Tibial artery (tissue), 4 donors: ENCODE measurements at regions not wholly inside any gene's neighbourhood (a gene's known extent, or its start where the extent isn't known, plus 50 kb on each side); places are given as distances from the start of the nearest gene placed in this dataset.

ENCODE experiments used
- DNase-seq, 2 donors: peaks; one replicate each; pipeline ENCODE4 v3.0.0-alpha.2; 2019
- H3K27ac ChIP-seq, 2 donors: fragments of 200-600 bp; sonication (generic) in 1 of 2; 1 replicate in 1 of 2; 2 replicates in 1 of 2; pipeline ENCODE4 v1.5.1; 2018 to 2019; ENCODE audit warnings: mild to moderate bottlenecking in 1 of 2
- H3K27me3 ChIP-seq, 2 donors: fragments of 200-600 bp; sonication (generic) in 1 of 2; one replicate each; pipeline versions ENCODE4 v1.5.1 to v1.6.0; 2016 to 2019
- H3K36me3 ChIP-seq, 3 donors: fragments of 200-600 bp; sonication (generic) in 2 of 3; one replicate each; pipeline ENCODE4 v1.5.1; 2016 to 2019; ENCODE audit warnings: mild to moderate bottlenecking in 2 of 3
- H3K4me1 ChIP-seq, 4 donors: fragments of 200-600 bp; sonication (generic) in 2 of 4; 1 replicate in 3 of 4; 2 replicates in 1 of 4; pipeline ENCODE4 v1.5.1; 2016 to 2019
- H3K4me3 ChIP-seq, 2 donors: fragments of 200-600 bp; sonication (generic) in 1 of 2; 1 replicate in 1 of 2; 2 replicates in 1 of 2; pipeline ENCODE4 v1.5.1; 2018 to 2019; ENCODE audit warnings: mild to moderate bottlenecking in 2 of 2
- H3K9me3 ChIP-seq, 3 donors: fragments of 200-600 bp; sonication (generic) in 1 of 3; one replicate each; pipeline ENCODE4 v1.5.1; 2016 to 2019
- intact Hi-C: fragments of 100-400 bp; cut with DNase I; formaldehyde crosslinking; loops from one replicate; pipeline ENCODE4 v1.15.0; 2023; ENCODE audit warnings: low total_unique reads
- TF ChIP-seq, protein P1 (sequence below), 2 experiments: fragments of 200-600 bp in 1 of 2; fragments of 450-650 bp in 1 of 2; IDR thresholded peaks; one replicate each; pipeline ENCODE4 v1.5.1; 2017 to 2019; ENCODE audit warnings: antibody characterized with exemption in 2 of 2, mild to moderate bottlenecking in 1 of 2, moderate library complexity in 1 of 2

DNA sequence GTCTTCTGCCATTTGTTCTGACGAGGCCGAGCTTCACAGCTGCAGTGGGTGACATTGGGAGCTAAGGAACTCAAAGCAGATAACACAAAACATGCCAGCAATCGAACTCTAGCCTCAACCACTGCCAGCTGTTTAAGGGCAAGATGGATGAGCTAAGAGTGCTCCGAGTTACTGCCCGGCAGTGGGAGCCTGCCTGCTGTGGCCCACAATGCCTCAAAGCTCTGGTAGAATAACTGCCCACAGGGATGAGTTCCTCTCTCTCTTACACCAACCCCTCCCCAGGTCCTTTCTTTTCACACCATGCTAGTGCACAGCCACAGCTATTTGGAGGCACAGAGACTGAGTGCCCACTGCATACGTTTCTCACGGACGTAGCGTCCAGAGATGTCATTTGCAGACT, 330.5 kb downstream of the FGF9 start:
- H3K9me3 ChIP-seq: no peaks in the 10 kb centered on the region
- H3K4me1 ChIP-seq: no peaks in the 10 kb centered on the region
- H3K27ac ChIP-seq: no peak overlapping the region
- TF ChIP-seq, protein P1, sequence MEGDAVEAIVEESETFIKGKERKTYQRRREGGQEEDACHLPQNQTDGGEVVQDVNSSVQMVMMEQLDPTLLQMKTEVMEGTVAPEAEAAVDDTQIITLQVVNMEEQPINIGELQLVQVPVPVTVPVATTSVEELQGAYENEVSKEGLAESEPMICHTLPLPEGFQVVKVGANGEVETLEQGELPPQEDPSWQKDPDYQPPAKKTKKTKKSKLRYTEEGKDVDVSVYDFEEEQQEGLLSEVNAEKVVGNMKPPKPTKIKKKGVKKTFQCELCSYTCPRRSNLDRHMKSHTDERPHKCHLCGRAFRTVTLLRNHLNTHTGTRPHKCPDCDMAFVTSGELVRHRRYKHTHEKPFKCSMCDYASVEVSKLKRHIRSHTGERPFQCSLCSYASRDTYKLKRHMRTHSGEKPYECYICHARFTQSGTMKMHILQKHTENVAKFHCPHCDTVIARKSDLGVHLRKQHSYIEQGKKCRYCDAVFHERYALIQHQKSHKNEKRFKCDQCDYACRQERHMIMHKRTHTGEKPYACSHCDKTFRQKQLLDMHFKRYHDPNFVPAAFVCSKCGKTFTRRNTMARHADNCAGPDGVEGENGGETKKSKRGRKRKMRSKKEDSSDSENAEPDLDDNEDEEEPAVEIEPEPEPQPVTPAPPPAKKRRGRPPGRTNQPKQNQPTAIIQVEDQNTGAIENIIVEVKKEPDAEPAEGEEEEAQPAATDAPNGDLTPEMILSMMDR (IDR thresholded peaks at IDR 0.05): no peak
- DNase-seq: no peak
- H3K4me3 ChIP-seq: no peak overlapping the region
- intact Hi-C loops: no loop called here
- H3K36me3 ChIP-seq: no peaks in the 10 kb centered on the region
- H3K27me3 ChIP-seq: peaks cover 0 to 2% of the 10 kb centered on the region in 2 donors

DNA sequence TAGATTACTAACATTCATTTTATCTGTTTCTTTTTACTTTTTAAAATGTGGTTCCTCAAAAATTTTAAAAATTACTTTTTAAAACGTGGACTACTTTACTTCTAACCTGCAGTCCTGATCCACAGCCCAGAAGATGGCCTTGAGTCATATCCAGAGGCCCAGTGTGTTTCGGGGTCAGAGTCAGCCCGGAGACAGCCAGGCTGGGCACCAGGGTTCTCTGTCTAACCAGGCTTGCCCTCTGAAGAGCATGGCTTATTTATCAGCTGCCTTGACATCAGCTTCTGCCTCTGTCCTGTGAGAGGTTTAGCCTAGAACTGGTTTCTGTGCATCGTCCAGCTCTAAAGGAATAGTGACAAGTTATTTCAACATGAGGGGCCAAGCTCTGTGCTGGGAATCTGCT, 332.0 kb downstream of the FGF9 start:
- Histone ChIP-seq H3K27me3 (peaks cover 0 to 2% of the 10 kb centered on the region in 2 donors), H3K36me3 (no peaks in the 10 kb centered on the region), H3K4me1 (no peaks in the 10 kb centered on the region), H3K27ac (no peak overlapping the region), H3K9me3 (no peaks in the 10 kb centered on the region), H3K4me3 (no peak overlapping the region)
- intact Hi-C loops: no loop called here
- DNase-seq: no peak
- TF ChIP-seq, protein P1 (IDR thresholded peaks at IDR 0.05): no peak

DNA sequence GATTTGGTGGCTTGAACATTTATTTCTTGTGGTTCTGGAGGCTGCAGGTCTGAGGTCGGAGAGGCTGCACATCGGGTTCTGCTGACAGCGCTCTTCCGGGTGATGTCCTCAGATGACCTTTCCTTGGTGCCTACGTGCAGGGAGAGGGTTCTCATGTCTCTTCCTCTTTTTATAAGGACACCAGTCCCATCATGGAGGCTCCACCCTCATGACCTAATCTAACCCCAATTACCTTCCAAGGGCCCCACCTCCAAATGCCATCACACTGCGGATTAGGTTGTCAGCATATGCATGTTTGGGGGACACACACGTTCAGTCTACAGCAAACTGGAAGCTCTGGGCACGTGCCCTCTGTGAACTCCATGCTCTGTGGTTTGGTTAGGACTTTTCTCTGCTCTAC, 338.6 kb downstream of the FGF9 start:
- H3K36me3 ChIP-seq: no peaks in the 10 kb centered on the region
- H3K27me3 ChIP-seq: no peaks in the 10 kb centered on the region
- DNase-seq: no peak
- TF ChIP-seq, protein P1 (IDR thresholded peaks at IDR 0.05): no peak
- intact Hi-C loops: no loop called here
- H3K27ac ChIP-seq: no peak overlapping the region
- H3K4me1 ChIP-seq: no peaks in the 10 kb centered on the region
- H3K4me3 ChIP-seq: no peak overlapping the region
- no peaks in the 10 kb centered on the region for H3K9me3 ChIP-seq

DNA sequence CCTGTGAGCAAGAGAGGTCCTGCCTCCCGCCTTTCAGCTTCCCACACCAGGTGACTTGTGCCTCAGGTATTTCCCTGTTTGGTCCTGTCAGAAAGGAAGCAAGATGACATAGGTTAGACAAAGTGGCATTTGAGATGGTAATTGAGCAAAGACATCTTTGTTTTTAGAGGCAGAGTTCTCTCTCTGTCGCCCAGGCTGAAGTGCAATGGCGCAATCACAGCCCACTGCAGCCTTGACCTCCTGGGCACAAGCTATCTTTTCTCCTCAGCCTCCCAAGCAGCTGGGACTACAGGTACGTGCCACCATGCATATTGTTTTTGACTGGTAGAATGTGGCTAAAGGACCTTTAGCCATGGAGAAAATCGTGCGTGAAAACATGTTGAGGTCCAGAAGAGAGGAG, 339.1 kb downstream of the FGF9 start:
- TF ChIP-seq, protein P1 (IDR thresholded peaks at IDR 0.05): no peak
- H3K27ac ChIP-seq: no peak overlapping the region
- intact Hi-C loops: no loop called here

DNA sequence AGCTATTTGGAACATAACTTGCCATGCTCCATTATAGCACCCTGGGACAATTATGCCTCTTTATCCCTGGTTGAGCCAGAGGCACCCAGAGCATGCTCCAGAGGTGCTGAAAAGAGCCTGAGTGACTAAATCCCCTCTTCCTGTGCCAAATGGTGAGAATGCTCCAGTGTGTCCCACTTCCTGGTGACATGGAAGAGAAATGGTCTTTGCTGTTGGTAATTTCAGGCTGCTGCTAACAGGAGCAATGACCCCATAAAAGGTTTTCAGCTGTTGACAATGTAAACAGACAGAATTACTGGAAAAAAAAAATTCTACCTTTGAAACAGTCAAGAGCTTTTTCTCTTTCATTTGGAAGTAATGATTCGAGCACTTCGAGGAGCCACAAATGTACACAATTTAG, 341.8 kb downstream of the FGF9 start:
- Histone ChIP-seq H3K4me1 (no peaks in the 10 kb centered on the region), H3K27me3 (no peaks in the 10 kb centered on the region), H3K27ac (no peak overlapping the region), H3K9me3 (no peaks in the 10 kb centered on the region), H3K36me3 (no peaks in the 10 kb centered on the region), H3K4me3 (no peak overlapping the region)
- TF ChIP-seq, protein P1 (IDR thresholded peaks at IDR 0.05): no peak
- intact Hi-C loops: no loop called here
- no peak for DNase-seq

More for the DNA sequence above, 339.1 kb downstream of the FGF9 start:
- H3K27me3 ChIP-seq: no peaks in the 10 kb centered on the region
- no peak overlapping the region for H3K4me3 ChIP-seq
- H3K9me3 ChIP-seq: no peaks in the 10 kb centered on the region
- no peaks in the 10 kb centered on the region for H3K4me1 ChIP-seq
- DNase-seq: no peak
- no peaks in the 10 kb centered on the region for H3K36me3 ChIP-seq

DNA sequence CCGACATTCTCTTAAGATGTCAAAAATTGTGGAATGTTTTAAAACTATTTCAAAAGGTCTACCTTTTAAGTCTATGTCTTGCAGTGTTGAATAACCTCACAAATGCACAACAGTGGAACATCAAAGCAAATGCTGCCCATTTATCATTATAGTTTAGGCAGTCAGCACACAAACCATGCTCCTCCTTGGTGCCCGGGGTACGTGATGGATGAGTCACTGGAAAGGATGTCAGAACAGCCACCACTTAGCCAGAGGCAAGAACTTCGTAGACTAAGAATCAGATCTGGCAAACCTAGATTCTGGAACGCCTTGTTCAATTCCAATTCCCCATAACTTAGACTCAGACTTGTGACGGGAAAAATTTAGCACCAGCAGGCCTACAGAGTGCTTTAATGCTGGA, 343.6 kb downstream of the FGF9 start:
- intact Hi-C loops: no loop called here

More for the DNA sequence above, 343.6 kb downstream of the FGF9 start:
- Histone ChIP-seq H3K36me3 (no peaks in the 10 kb centered on the region), H3K27me3 (no peaks in the 10 kb centered on the region), H3K4me3 (no peak overlapping the region), H3K9me3 (no peaks in the 10 kb centered on the region), H3K27ac (no peak overlapping the region), H3K4me1 (no peaks in the 10 kb centered on the region)
- TF ChIP-seq, protein P1 (IDR thresholded peaks at IDR 0.05): no peak
- DNase-seq: no peak
